SK-N-SH (cell line): ENCODE measurements at regions not wholly inside any gene's neighbourhood (a gene's known extent, or its start where the extent isn't known, plus 50 kb on each side); places are given as distances from the start of the nearest gene placed in this dataset.

Source experiments
- CTCF ChIA-PET: fragments of 300-600, 350-600 bp; formaldehyde crosslinking; extraction: SDS; loops from one replicate; lab custom pipeline; 2021; lab: Yijun Ruan, JAX
- POLR2A ChIA-PET: fragments of 350-600 bp; sonication (Branson Sonifier 250); formaldehyde crosslinking; extraction: SDS; loops from one replicate; lab custom pipeline; 2020; ENCODE audit warnings: antibody characterized with exemption, inconsistent platforms; lab: Yijun Ruan, JAX
- DNase-seq: peaks from one replicate; pipeline ENCODE4 v3.0.0; 2012
- H2AFZ ChIP-seq: fragments of 200-600 bp; sonication (generic); 2 replicates; pipeline ENCODE4 v1.8.1; 2016; ENCODE audit warnings: antibody characterized with exemption, mild to moderate bottlenecking, low read depth
- H3F3A ChIP-seq: fragments of 200-600 bp; sonication (generic); replicated peaks from 2 replicates; pipeline ENCODE3; 2016; ENCODE audit warnings: antibody characterized with exemption, mild to moderate bottlenecking; ENCODE audit not compliant: insufficient read depth
- H3K27ac ChIP-seq, 2 experiments: fragments of 200-500 bp in 1 of 2; fragments of 200-600 bp in 1 of 2; sonication (Bioruptor generic) in 1 of 2; sonication (generic), shearing (Covaris generic) in 1 of 2; 2 replicates each; pipeline versions ENCODE4 v1.5.1 to v1.6.1; 2014 to 2016; ENCODE audit warnings: low read depth in 2 of 2, inconsistent platforms in 1 of 2, low read length in 1 of 2, mild to moderate bottlenecking in 1 of 2, mixed read lengths in 1 of 2
- H3K27me3 ChIP-seq: fragments of 200-600 bp; sonication (generic), shearing (Covaris generic); 2 replicates; pipeline ENCODE4 v1.6.1; 2016; ENCODE audit warnings: mixed run types; ENCODE audit not compliant: insufficient read depth
- H3K36me3 ChIP-seq, 2 experiments: fragments of 200-500 bp in 1 of 2; fragments of 200-600 bp in 1 of 2; sonication (Bioruptor generic) in 1 of 2; sonication (generic) in 1 of 2; replicated peaks in 1 of 2; 2 replicates each; pipeline versions ENCODE3 to v1.5.1; 2014 to 2016; ENCODE audit warnings: low read length in 1 of 2, mild to moderate bottlenecking in 1 of 2; ENCODE audit not compliant: insufficient read depth in 2 of 2, control insufficient read depth in 1 of 2
- H3K4me1 ChIP-seq, 2 experiments: fragments of 200-500 bp in 1 of 2; fragments of 200-600 bp in 1 of 2; sonication (Bioruptor generic) in 1 of 2; sonication (generic), shearing (Covaris generic) in 1 of 2; 2 replicates each; pipeline versions ENCODE4 v1.5.1 to v1.6.1; 2014 to 2016; ENCODE audit warnings: low read depth in 1 of 2, low read length in 1 of 2, mixed run types in 1 of 2; ENCODE audit not compliant: insufficient read depth in 2 of 2, control insufficient read depth in 1 of 2
- H3K4me2 ChIP-seq: fragments of 200-600 bp; sonication (generic), shearing (Covaris generic); 2 replicates; pipeline ENCODE4 v1.6.1; 2017; ENCODE audit warnings: mixed run types
- H3K4me3 ChIP-seq, 2 experiments: fragments of 200-500 bp in 1 of 2; fragments of 200-600 bp in 1 of 2; sonication (Bioruptor generic) in 1 of 2; sonication (generic), shearing (Covaris generic) in 1 of 2; 2 replicates each; pipeline versions ENCODE4 v1.5.1 to v1.8.1; 2014 to 2016; ENCODE audit warnings: low read depth in 2 of 2, inconsistent platforms in 1 of 2, low read length in 1 of 2, mild to moderate bottlenecking in 1 of 2, mixed read lengths in 1 of 2, moderate library complexity in 1 of 2
- H3K79me2 ChIP-seq: fragments of 200-600 bp; sonication (generic); 2 replicates; pipeline ENCODE4 v1.8.1; 2017; ENCODE audit warnings: mild to moderate bottlenecking; ENCODE audit not compliant: insufficient read depth
- H3K9ac ChIP-seq: fragments of 200-600 bp; sonication (generic); 2 replicates; pipeline ENCODE4 v1.6.1; 2017; ENCODE audit warnings: mixed run types
- H3K9me2 ChIP-seq: fragments of 200-600 bp; sonication (generic); 2 replicates; pipeline ENCODE4 v1.6.1; 2017; ENCODE audit warnings: mixed run types
- H3K9me3 ChIP-seq: fragments of 200-600 bp; sonication (generic); 2 replicates; pipeline ENCODE4 v1.6.1; 2017; ENCODE audit warnings: mixed run types, mild to moderate bottlenecking, moderate library complexity
- H4K20me1 ChIP-seq: fragments of 200-600 bp; sonication (generic); 2 replicates; pipeline ENCODE4 v1.6.1; 2017; ENCODE audit warnings: mild to moderate bottlenecking, mixed run types; ENCODE audit not compliant: insufficient read depth
- CTCF ChIP-seq: fragments of 200-600 bp; sonication (generic); IDR thresholded peaks from 2 replicates; pipeline ENCODE4 v1.6.1; 2017; ENCODE audit warnings: antibody characterized with exemption, mild to moderate bottlenecking, moderate library complexity
- FOSL2 ChIP-seq: IDR thresholded peaks from 2 replicates; pipeline ENCODE4 v1.4.0; 2012; ENCODE audit warnings: low read depth, mild to moderate bottlenecking, moderate library complexity, borderline replicate concordance
- FOXJ3 ChIP-seq: sonication (generic); formaldehyde crosslinking; IDR thresholded peaks from 2 replicates; pipeline ENCODE4 v1.5.1; 2020; ENCODE audit warnings: mild to moderate bottlenecking, missing genetic modification reagents
- GATA2 ChIP-seq: sonication (generic); formaldehyde crosslinking; IDR thresholded peaks from 2 replicates; pipeline ENCODE4 v1.5.0; 2020; ENCODE audit warnings: mild to moderate bottlenecking, missing genetic modification reagents
- IRF3 ChIP-seq: fragments of 150-350 bp; IDR thresholded peaks from 2 replicates; pipeline ENCODE4 v1.6.1; 2016; ENCODE audit warnings: mild to moderate bottlenecking, low read depth, low read length
- JUND ChIP-seq: IDR thresholded peaks from 2 replicates; pipeline ENCODE4 v1.4.0; 2012
- MXI1 ChIP-seq: IDR thresholded peaks from 2 replicates; pipeline ENCODE4 v1.6.1; 2012; ENCODE audit warnings: mild to moderate bottlenecking, low read depth, low read length, improper control_type of control experiment
- NFIC ChIP-seq: IDR thresholded peaks from 2 replicates; pipeline ENCODE4 v1.4.0; 2012; ENCODE audit warnings: borderline replicate concordance
- POLR2AphosphoS5 ChIP-seq: IDR thresholded peaks from 2 replicates; pipeline ENCODE4 v1.6.1; 2012; ENCODE audit warnings: low read depth, low read length
- RAD21 ChIP-seq: IDR thresholded peaks from 2 replicates; pipeline ENCODE4 v1.6.1; 2012; ENCODE audit warnings: mild to moderate bottlenecking, low read length
- RCOR1 ChIP-seq: fragments of 150-350 bp; IDR thresholded peaks from 2 replicates; pipeline ENCODE4 v1.6.1; 2017; ENCODE audit warnings: antibody characterized with exemption, low read length
- REST ChIP-seq: IDR thresholded peaks from 2 replicates; pipeline ENCODE4 v1.6.1; 2012; ENCODE audit warnings: mild to moderate bottlenecking, low read depth, low read length, moderate library complexity
- RXRA ChIP-seq: IDR thresholded peaks from 2 replicates; pipeline ENCODE4 v1.4.0; 2012; ENCODE audit warnings: low read depth, mild to moderate bottlenecking, borderline replicate concordance
- SIN3A ChIP-seq: IDR thresholded peaks from 2 replicates; pipeline ENCODE4 v1.6.1; 2012; ENCODE audit warnings: low read depth, mild to moderate bottlenecking, low read length, moderate library complexity, borderline replicate concordance
- SMC3 ChIP-seq: IDR thresholded peaks from 2 replicates; pipeline ENCODE4 v1.6.1; 2012; ENCODE audit warnings: low read depth, low read length, improper control_type of control experiment
- TAF1 ChIP-seq: IDR thresholded peaks from 2 replicates; pipeline ENCODE4 v1.6.1; 2012; ENCODE audit warnings: low read depth, mild to moderate bottlenecking, low read length, moderate library complexity, borderline replicate concordance
- TEAD4 ChIP-seq: IDR thresholded peaks from 2 replicates; pipeline ENCODE4 v1.4.0; 2012; ENCODE audit warnings: mild to moderate bottlenecking, borderline replicate concordance; ENCODE audit not compliant: insufficient read depth
- YY1 ChIP-seq: IDR thresholded peaks from 2 replicates; pipeline ENCODE4 v1.4.0; 2012; ENCODE audit warnings: low read depth, mild to moderate bottlenecking
- ZBTB33 ChIP-seq: IDR thresholded peaks from 2 replicates; pipeline ENCODE4 v1.4.0; 2012; ENCODE audit warnings: low read depth, borderline replicate concordance
- WGBS: methylation state at CpG from one replicate; pipeline ENCODE4 v1.1.6; 2017; ENCODE audit warnings: low lambda C conversion rate; 5-methylcytosine and 5-hydroxymethylcytosine counted together

- Histone ChIP-seq H3K27me3 (no peaks in the 10 kb centered on the region), H4K20me1 (no peaks in the 10 kb centered on the region), H3F3A (no peaks in the 10 kb centered on the region), H3K36me3 (no peaks in the 10 kb centered on the region), H3K4me3 (no peak overlapping the region), H2AFZ (no peak overlapping the region), H3K4me2 (no peak overlapping the region), H3K9me2 (no peaks in the 10 kb centered on the region), H3K9ac (no peak overlapping the region), H3K79me2 (no peaks in the 10 kb centered on the region), H3K27ac (no peak overlapping the region), H3K9me3 (no peaks in the 10 kb centered on the region), H3K4me1 (no peaks in the 10 kb centered on the region)
- WGBS = 92% methylated on average over 9 of the region's 10 CpGs
- no peak for DNase-seq
- CTCF ChIA-PET = no interaction called here
- POLR2A ChIA-PET = no interaction called here
- TF ChIP-seq JUND = no peak
Measured at GRCh38 chr20:50331469-50332363, 141.1 kb downstream of the CEBPB start.

GRCh38 chr20:50332491-50332980, 141.9 kb downstream of the CEBPB start:
- no peak overlapping the region for H2AFZ ChIP-seq
- H3K4me2 ChIP-seq = no peak overlapping the region
- ChIA-PET POLR2A (no interaction called here), CTCF (no interaction called here)
- 88% methylated on average over 11 of the region's 11 CpGs for WGBS
- DNase-seq = no peak
- no peaks in the 10 kb centered on the region for H3K36me3 ChIP-seq
- H3K4me3 ChIP-seq = no peak overlapping the region
- no peaks in the 10 kb centered on the region for H3K79me2 ChIP-seq
- peaks cover 0 to 6% of the 10 kb centered on the region in 2 experiments; a peak in 2 of 4 replicates for H3K4me1 ChIP-seq
- no peak overlapping the region for H3K27ac ChIP-seq
- H3F3A ChIP-seq = no peaks in the 10 kb centered on the region
- H4K20me1 ChIP-seq = no peaks in the 10 kb centered on the region
- H3K9ac ChIP-seq = no peak overlapping the region
- H3K9me3 ChIP-seq = no peaks in the 10 kb centered on the region
- no peaks in the 10 kb centered on the region for H3K9me2 ChIP-seq
- no peaks in the 10 kb centered on the region for H3K27me3 ChIP-seq
- TF ChIP-seq NFIC = no peak
- no peak for TF ChIP-seq TEAD4
- TF ChIP-seq RAD21 = no peak
- TF ChIP-seq ZBTB33 = no peak
- no peak for TF ChIP-seq FOXJ3
- TF ChIP-seq POLR2AphosphoS5 = no peak
- TF ChIP-seq SMC3 = no peak
- no peak for TF ChIP-seq FOSL2
- TF ChIP-seq TAF1 = no peak
- no peak for TF ChIP-seq RXRA
- TF ChIP-seq GATA2 (CRISPR knock-in tag) = no peak
- TF ChIP-seq RCOR1 = no peak
- no peak for TF ChIP-seq REST
- no peak for TF ChIP-seq CTCF
- TF ChIP-seq SIN3A = no peak
- TF ChIP-seq MXI1 = no peak
- no peak for TF ChIP-seq IRF3
- TF ChIP-seq YY1 = no peak
